Naive thymus-derived CD4-positive, alpha-beta T cell (primary cell): ENCODE measurements at regions not wholly inside any gene's neighbourhood (a gene's known extent, or its start where the extent isn't known, plus 50 kb on each side); places are given as distances from the start of the nearest gene placed in this dataset.

ENCODE experiments used
- ATAC-seq: fragments of 150-1000 bp; cut with Tn5 transposase; 2 replicates; pipeline ENCODE4 v1.10.0; 2021; ENCODE audit warnings: mild to moderate bottlenecking, moderate library complexity
- CTCF ChIA-PET: fragments of 350-600 bp; sonication (Branson Sonifier 250); formaldehyde crosslinking; loops from one replicate; lab custom pipeline; 2021; ENCODE audit warnings: antibody characterized with exemption; lab: Charles Lee
- POLR2A ChIA-PET: fragments of 350-600 bp; sonication (Branson Sonifier 250); formaldehyde crosslinking; loops from one replicate; lab custom pipeline; 2021; ENCODE audit warnings: antibody characterized with exemption, inconsistent platforms; lab: Charles Lee
- DNase-seq, 9 donors: peaks; one replicate each; pipeline versions ENCODE4 v3.0.0 to v3.0.0-alpha.2; 2020 to 2022; ENCODE audit warnings: mixed read lengths in 1 of 9
- H3K27ac ChIP-seq: one replicate; pipeline ENCODE4 v1.7.0; 2013; ENCODE audit warnings: mild to moderate bottlenecking, low read depth, low read length, moderate library complexity
- H3K27me3 ChIP-seq, 2 donors: one replicate each; pipeline ENCODE4 v1.7.0; 2013; ENCODE audit warnings: low read length in 2 of 2, mild to moderate bottlenecking in 2 of 2, moderate library complexity in 2 of 2; ENCODE audit not compliant: control insufficient read depth in 2 of 2, insufficient read depth in 2 of 2
- H3K36me3 ChIP-seq, 3 experiments: 1 replicate in 2 of 3; 2 replicates in 1 of 3; pipeline ENCODE4 v1.7.0; 2013; ENCODE audit warnings: low read length in 3 of 3, mild to moderate bottlenecking in 3 of 3, moderate library complexity in 1 of 3; ENCODE audit not compliant: insufficient read depth in 3 of 3, control insufficient read depth in 2 of 3
- H3K4me1 ChIP-seq, 2 donors: one replicate each; pipeline ENCODE4 v1.7.0; 2013; ENCODE audit warnings: low read length in 2 of 2, mild to moderate bottlenecking in 2 of 2, moderate library complexity in 1 of 2; ENCODE audit not compliant: control insufficient read depth in 2 of 2, insufficient read depth in 2 of 2
- H3K4me3 ChIP-seq: 2 replicates; pipeline ENCODE4 v1.7.0; 2013; ENCODE audit warnings: mild to moderate bottlenecking, low read length
- H3K9me3 ChIP-seq, 3 experiments: 1 replicate in 2 of 3; 2 replicates in 1 of 3; pipeline ENCODE4 v1.7.0; 2013; ENCODE audit warnings: low read length in 3 of 3; ENCODE audit not compliant: control insufficient read depth in 2 of 3
- H3K27ac Mint-ChIP-seq, 9 donors: one replicate each; pipeline ENCODE4 v1.8.0; 2020 to 2022; ENCODE audit warnings: mixed read lengths in 9 of 9, mild to moderate bottlenecking in 8 of 9, moderate library complexity in 5 of 9, inconsistent platforms in 2 of 9
- H3K27me3 Mint-ChIP-seq, 5 donors: one replicate each; pipeline ENCODE4 v1.8.0; 2021 to 2022; ENCODE audit warnings: mixed read lengths in 5 of 5, mild to moderate bottlenecking in 1 of 5
- H3K36me3 Mint-ChIP-seq, 5 donors: one replicate each; pipeline ENCODE4 v1.8.0; 2020 to 2022; ENCODE audit warnings: mixed read lengths in 5 of 5, mild to moderate bottlenecking in 3 of 5, inconsistent platforms in 1 of 5
- H3K4me1 Mint-ChIP-seq, 7 donors: one replicate each; pipeline ENCODE4 v1.8.0; 2020 to 2022; ENCODE audit warnings: mixed read lengths in 7 of 7, mild to moderate bottlenecking in 3 of 7, inconsistent platforms in 1 of 7
- H3K4me3 Mint-ChIP-seq, 10 donors: one replicate each; pipeline ENCODE4 v1.8.0; 2020 to 2022; ENCODE audit warnings: mild to moderate bottlenecking in 10 of 10, mixed read lengths in 10 of 10, moderate library complexity in 6 of 10, inconsistent platforms in 2 of 10
- H3K9me3 Mint-ChIP-seq, 11 donors: one replicate each; pipeline ENCODE4 v1.8.0; 2020 to 2022; ENCODE audit warnings: mixed read lengths in 11 of 11, mild to moderate bottlenecking in 4 of 11, inconsistent platforms in 1 of 11, moderate library complexity in 1 of 11
- intact Hi-C, 2 donors: fragments of 100-400 bp; cut with micrococcal nuclease; formaldehyde crosslinking; loops; one replicate each; pipeline ENCODE4 v1.15.1; 2023

- no peaks in the 10 kb centered on the region for H3K4me1 Mint-ChIP-seq
- intact Hi-C loops: no loop called here
Measured at GRCh38 chr6:91994787-91995186, 1407.9 kb upstream of the MAP3K7 start.

GRCh38 chr6:91982559-91982958 lies 1395.7 kb upstream of the MAP3K7 start:
- H3K27me3 ChIP-seq: no peaks in the 10 kb centered on the region
- no peak overlapping the region for H3K4me3 ChIP-seq
- intact Hi-C loops: no loop called here
- no peaks in the 10 kb centered on the region for H3K9me3 ChIP-seq
- H3K4me1 Mint-ChIP-seq: no peaks in the 10 kb centered on the region
- no peaks in the 10 kb centered on the region for H3K4me1 ChIP-seq
- peaks cover 0 to 11% (median 1%) of the 10 kb centered on the region in 11 donors for H3K9me3 Mint-ChIP-seq
- ATAC-seq (no peak), DNase-seq (no peak)
- H3K27ac ChIP-seq: no peak overlapping the region
- POLR2A ChIA-PET: no interaction called here
- CTCF ChIA-PET: no interaction called here
- H3K36me3 ChIP-seq: no peaks in the 10 kb centered on the region
- no peak overlapping the region for H3K27ac Mint-ChIP-seq
- no peaks in the 10 kb centered on the region for H3K36me3 Mint-ChIP-seq
- no peak overlapping the region for H3K4me3 Mint-ChIP-seq
- H3K27me3 Mint-ChIP-seq: no peaks in the 10 kb centered on the region

More at GRCh38 chr6:91994787-91995186, 1407.9 kb upstream of the MAP3K7 start:
- Histone ChIP-seq H3K9me3 (no peaks in the 10 kb centered on the region), H3K4me3 (no peak overlapping the region), H3K27ac (no peak overlapping the region), H3K36me3 (no peaks in the 10 kb centered on the region), H3K4me1 (no peaks in the 10 kb centered on the region), H3K27me3 (no peaks in the 10 kb centered on the region)
- no peaks in the 10 kb centered on the region for H3K36me3 Mint-ChIP-seq
- ATAC-seq: no peak
- no peaks in the 10 kb centered on the region for H3K27me3 Mint-ChIP-seq
- POLR2A ChIA-PET: no interaction called here
- H3K4me3 Mint-ChIP-seq: no peak overlapping the region
- no peak for DNase-seq
- CTCF ChIA-PET: no interaction called here
- peaks cover 0 to 21% (median 9%) of the 10 kb centered on the region in 11 donors for H3K9me3 Mint-ChIP-seq
- no peak overlapping the region for H3K27ac Mint-ChIP-seq

GRCh38 chr6:91976797-91977196 lies 1389.9 kb upstream of the MAP3K7 start:
- H3K27ac ChIP-seq: no peak overlapping the region
- H3K9me3 Mint-ChIP-seq: peaks cover 0 to 16% (median 9%) of the 10 kb centered on the region in 11 donors

GRCh38 chr6:91970700-91971099 lies 1383.8 kb upstream of the MAP3K7 start:
- peaks cover 0 to 6% (median 0%) of the 10 kb centered on the region in 3 experiments for H3K9me3 ChIP-seq
- DNase-seq (no peak), ATAC-seq (no peak)
- H3K27me3 Mint-ChIP-seq: no peaks in the 10 kb centered on the region
- ChIA-PET CTCF (no interaction called here), POLR2A (no interaction called here)
- no peaks in the 10 kb centered on the region for H3K4me1 ChIP-seq
- H3K4me3 Mint-ChIP-seq: no peak overlapping the region
- no peak overlapping the region for H3K27ac Mint-ChIP-seq
- intact Hi-C loops: no loop called here
- no peak overlapping the region for H3K4me3 ChIP-seq
- H3K9me3 Mint-ChIP-seq: peaks cover 2 to 24% (median 9%) of the 10 kb centered on the region in 11 donors
- H3K4me1 Mint-ChIP-seq: no peaks in the 10 kb centered on the region
- H3K27ac ChIP-seq: no peak overlapping the region
- no peaks in the 10 kb centered on the region for H3K36me3 ChIP-seq
- H3K36me3 Mint-ChIP-seq: peaks cover 0 to 3% (median 0%) of the 10 kb centered on the region in 5 donors
- H3K27me3 ChIP-seq: no peaks in the 10 kb centered on the region

More at GRCh38 chr6:91976797-91977196, 1389.9 kb upstream of the MAP3K7 start:
- H3K9me3 ChIP-seq: peaks cover 0 to 3% (median 0%) of the 10 kb centered on the region in 3 experiments
- Mint-ChIP-seq H3K4me3 (no peak overlapping the region), H3K27me3 (no peaks in the 10 kb centered on the region), H3K36me3 (no peaks in the 10 kb centered on the region), H3K27ac (no peak overlapping the region), H3K4me1 (no peaks in the 10 kb centered on the region)
- intact Hi-C loops: no loop called here
- no peaks in the 10 kb centered on the region for H3K4me1 ChIP-seq
- ATAC-seq (no peak), DNase-seq (no peak)
- H3K4me3 ChIP-seq: no peak overlapping the region
- no peaks in the 10 kb centered on the region for H3K36me3 ChIP-seq
- CTCF ChIA-PET: no interaction called here
- H3K27me3 ChIP-seq: no peaks in the 10 kb centered on the region
- POLR2A ChIA-PET: no interaction called here

- Histone ChIP-seq H3K4me1 (no peaks in the 10 kb centered on the region), H3K36me3 (no peaks in the 10 kb centered on the region), H3K27ac (no peak overlapping the region), H3K9me3 (peaks cover 0 to 5% (median 0%) of the 10 kb centered on the region in 3 experiments), H3K4me3 (no peak overlapping the region), H3K27me3 (no peaks in the 10 kb centered on the region)
- Mint-ChIP-seq H3K36me3 (peaks cover 0 to 3% (median 0%) of the 10 kb centered on the region in 5 donors), H3K9me3 (peaks cover 2 to 28% (median 15%) of the 10 kb centered on the region in 11 donors), H3K27me3 (no peaks in the 10 kb centered on the region), H3K4me1 (no peaks in the 10 kb centered on the region), H3K27ac (no peak overlapping the region), H3K4me3 (no peak overlapping the region)
- ATAC-seq (no peak), DNase-seq (no peak)
- CTCF ChIA-PET: no interaction called here
- POLR2A ChIA-PET: no interaction called here
- intact Hi-C loops: no loop called here
Measured at GRCh38 chr6:91965872-91966271, 1379.0 kb upstream of the MAP3K7 start.

- Mint-ChIP-seq H3K9me3 (peaks cover 1 to 25% (median 11%) of the 10 kb centered on the region in 11 donors), H3K36me3 (no peaks in the 10 kb centered on the region), H3K4me1 (no peaks in the 10 kb centered on the region), H3K27ac (no peak overlapping the region), H3K4me3 (no peak overlapping the region), H3K27me3 (no peaks in the 10 kb centered on the region)
- H3K4me3 ChIP-seq: no peak overlapping the region
- DNase-seq: no peak
- no peaks in the 10 kb centered on the region for H3K36me3 ChIP-seq
- no peaks in the 10 kb centered on the region for H3K27me3 ChIP-seq
- no peak overlapping the region for H3K27ac ChIP-seq
- H3K9me3 ChIP-seq: peaks cover 0 to 5% (median 0%) of the 10 kb centered on the region in 3 experiments
- POLR2A ChIA-PET: no interaction called here
- intact Hi-C loops: no loop called here
- H3K4me1 ChIP-seq: no peaks in the 10 kb centered on the region
- no peak for ATAC-seq
- CTCF ChIA-PET: no interaction called here
Measured at GRCh38 chr6:91961671-91962070, 1374.8 kb upstream of the MAP3K7 start.

GRCh38 chr6:91961236-91961635 lies 1374.4 kb upstream of the MAP3K7 start:
- Mint-ChIP-seq H3K27ac (no peak overlapping the region), H3K9me3 (peaks cover 1 to 22% (median 11%) of the 10 kb centered on the region in 11 donors), H3K27me3 (no peaks in the 10 kb centered on the region)

More at GRCh38 chr6:91961236-91961635, 1374.4 kb upstream of the MAP3K7 start:
- DNase-seq: no peak
- no peaks in the 10 kb centered on the region for H3K4me1 Mint-ChIP-seq
- CTCF ChIA-PET: no interaction called here
- no peaks in the 10 kb centered on the region for H3K36me3 ChIP-seq
- no peak overlapping the region for H3K27ac ChIP-seq
- intact Hi-C loops: no loop called here
- H3K9me3 ChIP-seq: peaks cover 0 to 1% (median 0%) of the 10 kb centered on the region in 3 experiments
- no peak overlapping the region for H3K4me3 ChIP-seq
- no peaks in the 10 kb centered on the region for H3K4me1 ChIP-seq
- no peaks in the 10 kb centered on the region for H3K36me3 Mint-ChIP-seq
- no peak for ATAC-seq
- no peaks in the 10 kb centered on the region for H3K27me3 ChIP-seq
- POLR2A ChIA-PET: no interaction called here
- H3K4me3 Mint-ChIP-seq: no peak overlapping the region
